DND-41 (cell line): ENCODE measurements at regions not wholly inside any gene's neighbourhood (a gene's known extent, or its start where the extent isn't known, plus 50 kb on each side); places are given as distances from the start of the nearest gene placed in this dataset.

Experiments
- CTCF ChIP-seq: IDR thresholded peaks from 2 replicates; pipeline ENCODE4 v1.5.1; 2012; ENCODE audit warnings: borderline replicate concordance, low read length, moderate library complexity, mild to moderate bottlenecking; ENCODE audit not compliant: poor library complexity, severe bottlenecking; ENCODE audit errors: extremely low read depth
- EZH2 ChIP-seq: IDR thresholded peaks from 3 replicates; pipeline ENCODE4 v1.6.1; 2012; ENCODE audit warnings: borderline replicate concordance, low read depth, mild to moderate bottlenecking, moderate library complexity, low read length, inconsistent platforms; ENCODE audit not compliant: severe bottlenecking

GRCh38 chr2:40546439-40547191 is 94.7 kb upstream of the SLC8A1 start:
- TF ChIP-seq CTCF (no peak), EZH2 (no peak)
